ENCODE measurements at regions not wholly inside any gene's neighbourhood (a gene's known extent, or its start where the extent isn't known, plus 50 kb on each side); places are given as distances from the start of the nearest gene placed in this dataset.

DNA sequence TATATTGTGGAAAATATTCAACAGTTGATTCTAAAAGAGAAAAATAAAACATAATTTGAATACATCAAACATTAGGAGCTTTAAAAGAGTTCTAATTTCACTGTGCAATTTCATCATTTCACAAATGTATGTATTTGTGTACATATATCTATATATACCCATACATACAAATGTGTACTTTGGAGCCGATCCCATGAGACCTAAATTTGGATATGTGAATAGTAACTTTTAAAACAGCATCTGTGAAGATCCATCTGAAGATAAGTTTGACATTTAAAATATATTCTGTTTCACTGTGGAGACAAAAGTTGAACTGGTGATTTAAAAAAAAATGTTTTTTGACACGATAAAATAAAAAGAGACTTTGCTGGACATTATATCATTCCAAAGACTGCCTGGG, 374.0 kb downstream of the TMA16 start (continued):
- TF ChIP-seq, protein P1, sequence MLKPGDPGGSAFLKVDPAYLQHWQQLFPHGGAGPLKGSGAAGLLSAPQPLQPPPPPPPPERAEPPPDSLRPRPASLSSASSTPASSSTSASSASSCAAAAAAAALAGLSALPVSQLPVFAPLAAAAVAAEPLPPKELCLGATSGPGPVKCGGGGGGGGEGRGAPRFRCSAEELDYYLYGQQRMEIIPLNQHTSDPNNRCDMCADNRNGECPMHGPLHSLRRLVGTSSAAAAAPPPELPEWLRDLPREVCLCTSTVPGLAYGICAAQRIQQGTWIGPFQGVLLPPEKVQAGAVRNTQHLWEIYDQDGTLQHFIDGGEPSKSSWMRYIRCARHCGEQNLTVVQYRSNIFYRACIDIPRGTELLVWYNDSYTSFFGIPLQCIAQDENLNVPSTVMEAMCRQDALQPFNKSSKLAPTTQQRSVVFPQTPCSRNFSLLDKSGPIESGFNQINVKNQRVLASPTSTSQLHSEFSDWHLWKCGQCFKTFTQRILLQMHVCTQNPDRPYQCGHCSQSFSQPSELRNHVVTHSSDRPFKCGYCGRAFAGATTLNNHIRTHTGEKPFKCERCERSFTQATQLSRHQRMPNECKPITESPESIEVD (tag by site-specific recombination; IDR thresholded peaks at IDR 0.05) = no peak

DNA sequence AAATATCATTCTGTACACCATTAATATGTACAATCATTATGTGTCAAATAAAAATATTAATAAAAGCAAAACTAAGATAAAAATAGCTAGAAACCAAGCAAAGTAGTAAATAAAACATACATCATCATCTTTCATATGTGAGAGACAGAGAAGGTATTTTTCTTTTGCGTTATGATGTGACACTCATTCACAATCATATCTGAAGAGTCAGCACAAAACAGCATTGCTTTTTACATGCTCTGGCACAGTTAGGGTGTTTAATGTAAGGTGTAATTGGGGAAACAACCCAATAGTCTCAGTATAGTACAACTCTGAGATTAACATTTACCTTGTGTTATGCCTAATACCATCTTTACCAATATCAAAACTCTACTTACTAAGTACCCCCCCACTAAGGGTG, 376.6 kb downstream of the TMA16 start:
- H3K4me1 ChIP-seq (ENCODE audit: control insufficient read depth, insufficient read depth, low read length) = no peaks in the 10 kb centered on the region
- H3K9me3 ChIP-seq (ENCODE audit: control insufficient read depth, insufficient read depth, low read depth, low read length) = no peaks in the 10 kb centered on the region
- H3K36me3 ChIP-seq (ENCODE audit: control insufficient read depth in 2 of 2, insufficient read depth in 1 of 2, low read length in 2 of 2) = no peaks in the 10 kb centered on the region
- H3K27ac ChIP-seq (ENCODE audit: extremely low read depth, low read depth, low read length) = no peak overlapping the region
- POLR2A ChIA-PET = no interaction called here
- CTCF ChIA-PET = no interaction called here
- no peak overlapping the region for H3K4me3 ChIP-seq (ENCODE audit: low read depth, low read length)
- TF ChIP-seq, protein P2, sequence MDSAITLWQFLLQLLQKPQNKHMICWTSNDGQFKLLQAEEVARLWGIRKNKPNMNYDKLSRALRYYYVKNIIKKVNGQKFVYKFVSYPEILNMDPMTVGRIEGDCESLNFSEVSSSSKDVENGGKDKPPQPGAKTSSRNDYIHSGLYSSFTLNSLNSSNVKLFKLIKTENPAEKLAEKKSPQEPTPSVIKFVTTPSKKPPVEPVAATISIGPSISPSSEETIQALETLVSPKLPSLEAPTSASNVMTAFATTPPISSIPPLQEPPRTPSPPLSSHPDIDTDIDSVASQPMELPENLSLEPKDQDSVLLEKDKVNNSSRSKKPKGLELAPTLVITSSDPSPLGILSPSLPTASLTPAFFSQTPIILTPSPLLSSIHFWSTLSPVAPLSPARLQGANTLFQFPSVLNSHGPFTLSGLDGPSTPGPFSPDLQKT (IDR thresholded peaks at IDR 0.05; ENCODE audit: borderline replicate concordance, low read depth, low read length) = no peak
- no peak for TF ChIP-seq SP7 (tag by site-specific recombination; IDR thresholded peaks at IDR 0.05)
- TF ChIP-seq KLF16 (tag by site-specific recombination; IDR thresholded peaks at IDR 0.05) = no peak
- TF ChIP-seq ZNF510 (tag by site-specific recombination; IDR thresholded peaks at IDR 0.05; ENCODE audit: insufficient replicate concordance) = no peak
- no peak for TF ChIP-seq HOXA7 (CRISPR knock-in tag; IDR thresholded peaks at IDR 0.05; ENCODE audit: borderline replicate concordance)
- no peak for TF ChIP-seq ZNF792 (tag by site-specific recombination; IDR thresholded peaks at IDR 0.05)
- TF ChIP-seq ZNF529 (tag by site-specific recombination; IDR thresholded peaks at IDR 0.05; ENCODE audit: insufficient replicate concordance) = no peak
- no peak for TF ChIP-seq ZNF837 (tag by site-specific recombination; IDR thresholded peaks at IDR 0.05)
- TF ChIP-seq, protein P3, sequence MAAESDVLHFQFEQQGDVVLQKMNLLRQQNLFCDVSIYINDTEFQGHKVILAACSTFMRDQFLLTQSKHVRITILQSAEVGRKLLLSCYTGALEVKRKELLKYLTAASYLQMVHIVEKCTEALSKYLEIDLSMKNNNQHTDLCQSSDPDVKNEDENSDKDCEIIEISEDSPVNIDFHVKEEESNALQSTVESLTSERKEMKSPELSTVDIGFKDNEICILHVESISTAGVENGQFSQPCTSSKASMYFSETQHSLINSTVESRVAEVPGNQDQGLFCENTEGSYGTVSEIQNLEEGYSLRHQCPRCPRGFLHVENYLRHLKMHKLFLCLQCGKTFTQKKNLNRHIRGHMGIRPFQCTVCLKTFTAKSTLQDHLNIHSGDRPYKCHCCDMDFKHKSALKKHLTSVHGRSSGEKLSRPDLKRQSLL (tag by site-specific recombination; IDR thresholded peaks at IDR 0.05) = no peak
- TF ChIP-seq ZNF121 (tag by site-specific recombination; IDR thresholded peaks at IDR 0.05) = no peak
- TF ChIP-seq, protein P4, sequence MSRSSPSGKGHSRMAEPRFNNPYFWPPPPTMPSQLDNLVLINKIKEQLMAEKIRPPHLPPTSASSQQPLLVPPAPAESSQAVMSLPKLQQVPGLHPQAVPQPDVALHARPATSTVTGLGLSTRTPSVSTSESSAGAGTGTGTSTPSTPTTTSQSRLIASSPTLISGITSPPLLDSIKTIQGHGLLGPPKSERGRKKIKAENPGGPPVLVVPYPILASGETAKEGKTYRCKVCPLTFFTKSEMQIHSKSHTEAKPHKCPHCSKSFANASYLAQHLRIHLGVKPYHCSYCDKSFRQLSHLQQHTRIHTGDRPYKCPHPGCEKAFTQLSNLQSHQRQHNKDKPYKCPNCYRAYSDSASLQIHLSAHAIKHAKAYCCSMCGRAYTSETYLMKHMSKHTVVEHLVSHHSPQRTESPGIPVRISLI (tag by site-specific recombination; IDR thresholded peaks at IDR 0.05) = no peak
- TF ChIP-seq, protein P5, sequence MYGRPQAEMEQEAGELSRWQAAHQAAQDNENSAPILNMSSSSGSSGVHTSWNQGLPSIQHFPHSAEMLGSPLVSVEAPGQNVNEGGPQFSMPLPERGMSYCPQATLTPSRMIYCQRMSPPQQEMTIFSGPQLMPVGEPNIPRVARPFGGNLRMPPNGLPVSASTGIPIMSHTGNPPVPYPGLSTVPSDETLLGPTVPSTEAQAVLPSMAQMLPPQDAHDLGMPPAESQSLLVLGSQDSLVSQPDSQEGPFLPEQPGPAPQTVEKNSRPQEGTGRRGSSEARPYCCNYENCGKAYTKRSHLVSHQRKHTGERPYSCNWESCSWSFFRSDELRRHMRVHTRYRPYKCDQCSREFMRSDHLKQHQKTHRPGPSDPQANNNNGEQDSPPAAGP (tag by site-specific recombination; IDR thresholded peaks at IDR 0.05) = no peak
- TF ChIP-seq TCF7L2 (IDR thresholded peaks at IDR 0.05; ENCODE audit: borderline replicate concordance, low read depth, low read length) = no peak
- no peak for TF ChIP-seq ZFHX2 (tag by site-specific recombination; conservative IDR thresholded peaks at IDR 0.05)
- TF ChIP-seq, protein P6, sequence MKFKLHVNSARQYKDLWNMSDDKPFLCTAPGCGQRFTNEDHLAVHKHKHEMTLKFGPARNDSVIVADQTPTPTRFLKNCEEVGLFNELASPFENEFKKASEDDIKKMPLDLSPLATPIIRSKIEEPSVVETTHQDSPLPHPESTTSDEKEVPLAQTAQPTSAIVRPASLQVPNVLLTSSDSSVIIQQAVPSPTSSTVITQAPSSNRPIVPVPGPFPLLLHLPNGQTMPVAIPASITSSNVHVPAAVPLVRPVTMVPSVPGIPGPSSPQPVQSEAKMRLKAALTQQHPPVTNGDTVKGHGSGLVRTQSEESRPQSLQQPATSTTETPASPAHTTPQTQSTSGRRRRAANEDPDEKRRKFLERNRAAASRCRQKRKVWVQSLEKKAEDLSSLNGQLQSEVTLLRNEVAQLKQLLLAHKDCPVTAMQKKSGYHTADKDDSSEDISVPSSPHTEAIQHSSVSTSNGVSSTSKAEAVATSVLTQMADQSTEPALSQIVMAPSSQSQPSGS (tag by site-specific recombination; IDR thresholded peaks at IDR 0.05; ENCODE audit: low read depth) = no peak
- TF ChIP-seq ZNF16 (tag by site-specific recombination; IDR thresholded peaks at IDR 0.05; ENCODE audit: low read depth) = no peak
- no peak for TF ChIP-seq ZNF274 (IDR thresholded peaks at IDR 0.05; ENCODE audit: low read length)
- TF ChIP-seq ZNF274 (tag by site-specific recombination; IDR thresholded peaks at IDR 0.05; ENCODE audit: borderline replicate concordance) = no peak
- no peak for TF ChIP-seq ZFP3 (tag by site-specific recombination; IDR thresholded peaks at IDR 0.05; ENCODE audit: low read depth)
- TF ChIP-seq ZNF776 (tag by site-specific recombination; IDR thresholded peaks at IDR 0.05; ENCODE audit: borderline replicate concordance) = no peak
